NCI-H1436 treated with DMSO at 0.1 percent for 48 hours (cell line): ENCODE measurements at regions not wholly inside any gene's neighbourhood (a gene's known extent, or its start where the extent isn't known, plus 50 kb on each side); places are given as distances from the start of the nearest gene placed in this dataset.

Experiments
- DNase-seq: peaks from one replicate; lab custom pipeline; 2025; lab: John Stamatoyannopoulos, UW

DNA sequence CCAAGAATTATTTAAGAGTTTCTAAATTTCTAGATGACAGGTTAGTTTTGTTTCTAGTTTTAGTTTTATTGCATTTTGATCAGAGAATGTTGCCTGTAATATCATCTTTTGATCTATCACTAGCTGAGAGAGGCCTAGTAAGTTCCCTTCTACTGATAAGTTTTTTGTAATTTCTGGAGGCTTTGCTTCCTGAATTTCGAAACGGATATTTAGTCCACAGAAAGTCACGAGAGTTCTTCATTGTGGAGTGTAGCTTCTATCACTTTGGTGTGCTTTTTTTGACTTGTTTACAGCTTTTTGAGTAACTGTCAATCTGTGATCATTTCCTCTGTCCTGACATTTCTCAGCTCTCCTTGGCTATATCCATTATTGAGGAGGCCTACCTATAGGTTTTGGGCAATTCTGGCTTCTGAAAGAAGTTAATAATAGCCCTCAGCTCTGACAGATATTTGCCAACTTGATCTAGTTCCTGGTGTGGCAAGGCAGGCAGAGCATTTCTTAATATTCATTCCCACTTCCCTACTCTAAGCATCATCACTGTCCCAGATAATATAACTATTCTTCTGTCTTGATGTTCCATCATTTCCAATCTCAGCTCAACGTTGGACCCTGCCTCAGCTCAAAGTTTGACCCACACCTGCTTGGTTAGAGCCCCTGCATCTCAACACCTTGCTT is 171.3 kb downstream of the BLID start:
- DNase-seq, result no peak

DNA sequence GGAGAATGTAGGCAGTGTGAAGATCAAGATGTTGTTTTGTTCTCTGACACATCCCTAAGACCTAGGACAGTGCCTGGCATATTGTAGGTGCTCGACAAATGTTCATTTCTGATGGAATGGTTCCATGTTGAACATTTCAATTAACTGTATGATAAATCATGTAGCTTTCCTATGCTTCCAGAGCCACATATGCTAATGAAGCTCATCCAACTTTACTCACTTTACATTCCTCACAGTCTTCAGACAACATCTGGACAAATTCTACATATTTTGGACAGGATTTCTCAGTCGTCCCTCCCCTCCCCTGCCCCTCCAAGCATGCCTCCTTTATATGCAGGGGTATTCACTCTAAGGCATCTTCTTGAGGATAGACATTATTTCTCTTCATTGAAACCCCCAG is 177.9 kb downstream of the BLID start:
- DNase-seq, result no peak

DNA sequence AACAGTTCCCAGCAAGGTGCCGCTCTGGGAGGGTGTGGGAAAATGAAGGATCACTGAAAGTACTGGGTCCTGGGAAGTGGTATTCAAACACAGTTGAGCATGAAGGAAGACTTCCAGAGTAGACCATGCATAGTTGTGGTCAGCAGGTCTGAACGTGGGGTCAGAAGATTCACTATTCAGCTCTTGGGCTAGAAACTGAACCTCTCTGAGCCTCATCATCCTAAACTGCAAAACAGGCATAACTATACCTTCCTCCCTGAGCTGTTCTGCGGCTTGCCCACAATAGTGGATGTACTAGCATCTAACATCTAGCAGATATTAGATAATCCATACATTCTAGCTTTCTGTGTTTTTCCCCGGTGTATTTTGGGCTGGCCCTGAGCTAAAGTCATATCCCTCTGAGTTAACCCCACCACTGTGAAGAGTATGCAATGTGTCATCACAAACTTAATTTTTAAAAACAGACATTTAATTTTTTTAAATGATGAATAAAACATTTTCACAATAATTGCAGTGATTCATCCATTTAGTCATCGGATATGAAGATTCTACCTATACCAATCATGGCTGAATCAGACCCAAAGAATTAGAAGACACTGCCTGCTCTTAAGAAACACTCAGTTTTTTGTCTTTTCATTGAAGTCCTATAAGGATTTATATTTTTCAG is 179.1 kb downstream of the BLID start:
- no peak for DNase-seq

DNA sequence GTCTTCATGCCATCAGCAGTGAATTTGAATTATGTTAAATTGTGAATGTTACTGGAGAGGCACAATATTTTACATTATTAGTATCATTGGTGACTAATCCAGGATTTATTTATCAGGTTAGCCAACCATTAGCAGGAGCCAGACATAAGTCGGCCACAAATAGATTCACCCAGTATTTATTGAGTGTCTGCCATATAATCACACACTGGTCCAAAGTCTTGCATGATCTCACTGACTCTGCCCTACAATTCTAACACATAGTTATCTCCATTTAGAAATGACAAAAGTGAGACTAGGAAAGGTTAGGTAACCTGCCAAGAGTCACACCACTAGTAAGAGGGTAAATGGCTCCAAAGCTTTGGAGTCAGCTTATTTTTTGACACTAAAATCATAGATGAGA is 179.6 kb downstream of the BLID start:
- DNase-seq, result no peak

DNA sequence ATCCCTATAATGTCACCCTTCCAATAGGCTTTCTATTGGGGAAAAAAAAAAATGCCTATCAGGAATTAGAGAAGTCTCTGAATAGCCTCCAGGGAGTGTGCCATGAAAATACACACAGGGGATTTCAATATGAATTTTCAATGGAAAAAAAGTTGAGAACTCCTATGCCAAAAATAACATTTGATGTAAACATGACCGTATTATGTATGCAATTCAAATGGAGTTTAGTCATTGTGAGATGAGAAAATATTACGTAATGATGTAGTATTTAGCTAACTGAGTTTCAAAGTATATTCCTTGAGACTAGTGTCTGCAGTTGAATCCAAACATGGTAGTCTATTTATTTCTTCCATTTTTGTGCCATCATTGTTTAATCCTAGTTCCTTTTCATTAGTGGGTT is 182.3 kb downstream of the BLID start:
- DNase-seq, result no peak

DNA sequence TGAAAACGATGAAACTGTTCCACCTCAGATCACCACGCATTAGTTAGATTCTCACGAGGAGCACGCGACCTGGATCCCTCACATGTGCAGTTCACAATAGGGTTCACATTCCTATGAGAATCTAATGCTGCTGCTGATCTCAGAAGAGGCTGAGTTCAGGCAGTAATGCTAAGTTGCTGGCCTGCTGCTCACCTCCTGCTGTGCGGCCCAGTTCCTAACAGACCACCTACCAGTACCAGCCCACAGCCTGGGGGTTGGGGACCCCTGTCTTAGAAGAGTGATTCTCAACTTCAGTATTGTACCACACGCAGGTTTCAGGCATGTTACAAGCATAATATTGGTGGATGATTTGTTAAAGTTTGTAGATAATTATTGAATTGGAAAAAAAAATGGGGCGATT is 182.7 kb downstream of the BLID start:
- no peak for DNase-seq

DNA sequence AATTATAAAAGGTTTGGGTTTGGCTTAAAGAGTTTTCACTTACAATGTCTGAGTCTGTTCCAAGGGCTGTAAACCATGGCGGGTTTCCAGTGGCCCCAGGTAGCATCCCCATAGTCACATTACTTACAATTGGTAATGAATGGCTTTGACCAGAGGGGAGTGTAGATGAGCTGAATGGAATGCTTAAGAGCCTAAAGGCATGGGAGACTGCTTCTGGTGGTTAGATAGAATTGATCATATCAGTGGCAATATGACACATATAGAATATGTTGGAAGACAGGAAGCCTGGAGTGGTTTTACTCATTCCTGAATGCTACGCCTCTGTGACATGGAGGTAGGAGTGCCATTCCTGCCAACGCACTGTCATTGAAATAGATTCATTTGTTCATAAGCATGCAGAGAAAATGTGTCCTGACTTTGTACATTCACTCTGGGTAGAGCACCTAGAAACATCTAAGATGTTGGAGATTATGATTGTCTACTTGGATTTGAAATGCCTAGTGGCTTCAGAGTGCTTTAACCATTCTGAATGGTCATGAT is 183.3 kb downstream of the BLID start:
- no peak for DNase-seq

DNA sequence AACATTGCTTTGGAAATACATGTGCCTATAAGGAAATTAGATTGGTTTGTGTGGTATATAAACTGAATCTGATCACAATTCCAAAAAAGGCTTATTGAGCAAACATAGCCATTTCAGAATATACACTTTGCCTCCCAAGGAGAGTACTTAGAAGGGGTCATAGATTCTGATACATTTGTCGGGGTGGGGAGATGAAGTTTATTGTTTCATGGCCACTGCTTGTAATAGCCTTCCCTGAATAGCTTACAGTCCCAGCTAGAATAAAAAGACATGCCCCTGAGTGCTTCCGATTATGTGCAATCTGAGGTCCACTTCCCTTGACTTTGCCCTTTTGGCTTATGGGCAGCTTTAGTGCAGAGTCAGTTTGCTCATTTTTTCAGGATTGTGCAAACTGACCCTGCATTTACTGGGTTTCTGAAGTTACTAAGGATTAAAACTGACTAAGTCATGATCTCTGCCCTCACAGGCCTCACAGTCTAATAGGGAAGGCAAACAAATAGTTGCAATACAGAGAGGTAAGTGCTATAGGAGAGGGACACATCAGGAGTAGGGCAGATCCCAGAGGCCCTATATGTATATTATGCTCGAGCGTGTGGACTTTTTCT is 184.2 kb downstream of the BLID start:
- no peak for DNase-seq

DNA sequence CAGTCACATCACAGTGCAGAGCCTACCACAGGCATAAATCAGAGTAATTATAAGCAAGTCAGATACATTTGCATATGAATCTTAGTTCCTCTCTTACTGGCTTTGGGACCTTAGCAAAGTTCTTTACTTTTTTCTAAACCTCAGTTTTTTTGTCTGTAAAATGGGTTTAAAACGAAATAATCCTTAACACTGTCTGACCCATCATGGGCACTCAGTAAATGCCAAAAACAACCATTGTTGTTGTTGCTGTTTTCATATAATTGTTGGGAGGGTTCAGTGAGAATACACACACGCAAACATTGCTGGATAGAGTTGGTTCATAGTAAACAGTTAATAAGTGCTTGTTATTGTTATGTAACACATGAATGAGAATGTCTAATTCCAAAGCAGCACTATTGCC is 184.9 kb downstream of the BLID start:
- no peak for DNase-seq

DNA sequence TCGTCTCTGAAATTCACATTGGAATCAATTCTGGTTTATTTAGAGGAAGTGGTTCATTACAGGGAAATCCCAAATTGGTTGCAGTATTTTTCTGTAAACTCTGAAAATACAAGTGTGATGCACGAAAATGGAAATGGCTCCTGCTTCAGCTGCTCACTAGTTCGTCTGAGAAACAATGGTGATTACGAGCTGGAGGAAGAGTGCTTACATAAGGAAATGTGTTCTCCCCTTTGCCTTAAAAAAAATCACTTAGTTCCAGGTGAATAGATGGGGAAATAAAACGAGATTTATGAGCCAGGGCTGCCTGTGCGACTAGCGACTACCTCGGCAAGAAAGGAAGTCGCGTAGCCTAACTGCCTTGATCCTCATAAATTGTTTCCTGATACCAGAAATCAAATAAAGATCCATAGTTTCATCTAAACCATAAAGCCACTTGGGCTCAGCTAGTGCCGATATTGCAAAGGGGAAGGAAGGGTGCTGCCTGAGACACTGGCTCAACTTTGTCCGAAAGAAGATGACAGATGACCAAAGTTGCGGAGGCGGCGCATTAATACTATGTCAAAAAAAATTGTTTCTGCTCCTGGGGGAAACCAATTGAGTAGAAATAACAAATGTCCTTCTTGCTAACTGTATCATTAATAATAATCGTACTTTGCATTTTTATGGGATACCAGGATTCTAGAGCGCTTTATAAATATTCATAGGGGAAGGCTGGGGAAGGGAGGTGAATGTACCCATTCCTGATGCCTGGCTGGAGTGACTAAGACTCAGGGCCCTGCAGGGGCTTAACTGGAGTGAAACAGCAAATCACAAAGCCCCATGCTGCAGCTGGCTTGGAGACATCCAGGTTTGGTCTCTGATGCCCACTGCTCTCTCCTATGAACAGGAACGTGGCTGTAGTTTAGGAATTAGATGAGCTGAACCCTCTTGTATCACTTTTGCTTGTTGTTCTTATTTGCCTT is 185.7 kb downstream of the BLID start:
- DNase-seq, result no peak

DNA sequence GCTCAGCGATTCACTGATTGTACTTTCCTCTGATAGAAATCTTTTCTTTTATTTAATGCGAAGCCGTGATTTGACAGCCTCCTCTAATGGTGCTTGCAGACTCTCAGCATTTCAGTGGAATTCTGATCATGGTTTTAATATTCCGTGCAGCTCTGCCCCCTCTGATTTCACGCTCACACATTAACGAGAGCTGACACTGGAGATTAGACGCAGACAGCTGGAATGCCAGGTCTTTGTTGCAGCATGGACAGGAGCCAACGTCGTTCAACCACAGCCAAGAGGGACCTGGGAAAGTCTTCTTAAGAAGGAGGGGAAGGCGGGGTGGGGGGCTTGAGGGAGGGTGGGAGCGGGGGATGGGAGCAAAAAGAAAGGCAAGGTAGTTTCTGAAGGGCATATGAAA is 186.4 kb downstream of the BLID start:
- DNase-seq, result no peak

DNA sequence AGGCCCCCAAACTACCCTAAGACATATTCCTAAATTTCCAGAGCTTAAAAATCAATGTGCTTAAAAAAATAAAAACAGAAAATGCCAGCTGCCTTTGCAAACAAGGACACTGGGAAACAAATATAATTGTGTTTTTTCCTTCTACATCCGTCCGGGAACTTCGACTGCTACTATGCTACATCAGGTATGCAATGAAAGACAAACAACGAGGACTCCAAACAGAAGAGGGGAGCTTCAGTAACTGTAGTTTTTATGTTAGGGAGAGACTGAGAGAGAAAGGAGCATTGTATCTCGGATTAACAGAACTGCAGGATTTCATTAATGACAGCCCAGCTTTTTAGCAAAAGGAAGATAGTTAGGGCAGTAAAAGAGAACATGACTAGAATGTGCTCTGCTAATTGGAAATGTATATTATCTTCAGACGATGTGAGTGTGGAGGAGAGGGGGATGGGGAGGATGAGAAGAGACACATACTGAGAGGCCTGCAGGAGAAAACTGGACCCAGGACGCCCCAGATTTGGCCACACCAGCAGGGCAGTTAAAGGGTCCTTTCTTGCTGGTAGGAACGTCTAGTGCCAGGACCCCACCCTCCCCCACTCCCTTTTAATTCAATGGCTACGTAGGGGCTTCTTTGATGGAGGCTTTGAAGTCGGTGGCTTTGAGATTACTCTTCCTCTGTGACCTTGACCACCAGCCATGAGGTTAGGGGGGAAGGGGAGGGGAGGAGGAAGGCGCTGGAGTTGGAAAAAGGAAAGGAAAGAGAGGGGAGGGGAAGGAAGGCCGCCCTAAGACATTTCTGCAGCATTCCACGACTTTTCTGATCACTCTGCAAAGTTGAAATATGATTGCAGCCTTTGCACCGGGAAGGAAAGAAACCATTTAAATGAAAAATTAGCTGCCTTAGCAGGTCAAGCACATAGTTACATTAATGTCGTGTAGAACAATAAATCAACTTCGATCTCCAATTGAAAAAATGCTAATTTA is 187.1 kb downstream of the BLID start:
- DNase-seq, result no peak

DNA sequence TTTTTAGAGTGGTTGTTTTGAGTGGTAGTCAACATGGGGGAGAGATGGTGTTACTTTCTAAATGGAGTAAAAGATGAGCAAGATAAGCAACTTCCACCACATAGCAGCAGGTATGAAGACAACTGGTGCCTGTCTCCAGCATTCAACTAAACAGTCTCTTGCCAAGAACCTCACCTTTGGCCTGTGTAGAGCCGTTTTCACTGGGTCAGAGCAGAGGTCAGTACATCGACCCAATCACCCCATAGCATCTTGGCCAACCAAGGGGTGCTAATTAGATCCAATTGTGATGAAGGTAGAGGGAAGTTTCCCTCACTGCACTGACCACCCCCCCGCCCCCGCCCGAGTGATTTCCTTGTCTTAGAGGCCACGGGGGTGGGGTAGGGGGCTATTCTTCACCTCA is 188.2 kb downstream of the BLID start:
- DNase-seq, result no peak

DNA sequence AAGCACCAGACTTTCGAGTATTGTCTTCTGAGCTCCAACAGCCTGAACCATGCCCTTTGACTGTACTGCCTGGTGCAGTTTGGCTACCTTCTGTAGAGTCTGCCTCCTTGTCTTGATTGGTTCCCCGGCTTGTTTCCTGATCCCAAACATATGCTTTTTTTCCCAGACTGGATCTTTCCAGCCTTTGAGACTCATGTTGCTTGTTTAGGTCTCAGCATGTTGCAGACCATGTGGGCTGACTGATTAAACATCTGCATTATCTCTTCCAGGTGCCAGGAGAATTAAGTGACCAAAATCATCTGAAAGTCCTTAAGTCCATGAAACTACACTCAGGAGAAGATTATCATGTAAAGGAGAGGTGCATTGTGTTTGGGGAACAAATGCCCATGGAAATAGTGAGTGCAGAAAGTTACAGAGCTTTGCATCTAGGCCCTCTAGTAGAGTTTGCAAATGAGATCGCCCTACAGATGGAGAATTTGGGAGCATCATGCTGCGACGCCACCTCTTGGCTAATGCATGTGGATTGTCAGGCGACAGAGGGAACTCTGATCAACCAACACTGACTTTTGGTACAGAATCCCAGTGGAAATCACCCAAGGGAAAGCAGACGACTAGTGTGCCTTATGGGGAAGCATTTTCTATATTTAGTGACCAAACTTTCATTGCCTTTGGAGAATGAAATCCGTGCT is 188.8 kb downstream of the BLID start:
- no peak for DNase-seq

DNA sequence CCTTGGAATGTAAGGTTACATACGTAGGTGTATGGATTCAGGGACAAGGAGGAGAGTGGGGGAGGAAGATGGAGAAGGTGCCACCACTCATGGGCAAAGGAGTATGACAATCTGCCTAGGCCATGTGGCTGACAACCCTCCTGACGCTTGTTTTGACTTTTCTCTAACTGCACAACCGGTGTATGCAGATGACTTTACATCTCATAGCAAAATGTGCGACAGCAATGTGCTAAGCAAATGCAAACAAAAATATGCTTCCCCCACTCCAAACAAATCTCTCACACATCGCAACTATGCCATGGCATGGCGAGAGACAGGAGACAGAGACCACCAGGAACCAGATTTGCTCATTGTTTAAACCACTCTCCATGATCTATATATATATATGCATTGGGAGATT is 191.8 kb downstream of the BLID start:
- no peak for DNase-seq

DNA sequence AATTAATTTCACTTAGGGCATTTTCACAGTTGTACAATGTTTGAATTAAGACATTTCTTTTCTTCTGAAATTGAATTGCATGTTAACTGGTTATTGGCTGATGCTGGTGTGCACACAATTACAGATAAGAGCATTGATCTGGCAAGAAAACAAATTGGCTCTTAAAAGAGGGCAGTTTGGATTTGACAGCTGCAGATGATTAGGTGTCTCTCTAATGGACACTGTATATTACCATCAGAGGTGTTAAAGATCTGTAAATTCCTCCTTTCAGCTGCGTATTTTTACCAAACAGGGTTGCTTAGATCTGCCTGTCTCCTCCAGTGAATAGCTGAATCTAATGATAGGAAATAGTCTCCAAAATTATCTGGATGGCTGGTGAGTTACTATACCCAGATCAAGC is 198.5 kb downstream of the BLID start:
- no peak for DNase-seq

DNA sequence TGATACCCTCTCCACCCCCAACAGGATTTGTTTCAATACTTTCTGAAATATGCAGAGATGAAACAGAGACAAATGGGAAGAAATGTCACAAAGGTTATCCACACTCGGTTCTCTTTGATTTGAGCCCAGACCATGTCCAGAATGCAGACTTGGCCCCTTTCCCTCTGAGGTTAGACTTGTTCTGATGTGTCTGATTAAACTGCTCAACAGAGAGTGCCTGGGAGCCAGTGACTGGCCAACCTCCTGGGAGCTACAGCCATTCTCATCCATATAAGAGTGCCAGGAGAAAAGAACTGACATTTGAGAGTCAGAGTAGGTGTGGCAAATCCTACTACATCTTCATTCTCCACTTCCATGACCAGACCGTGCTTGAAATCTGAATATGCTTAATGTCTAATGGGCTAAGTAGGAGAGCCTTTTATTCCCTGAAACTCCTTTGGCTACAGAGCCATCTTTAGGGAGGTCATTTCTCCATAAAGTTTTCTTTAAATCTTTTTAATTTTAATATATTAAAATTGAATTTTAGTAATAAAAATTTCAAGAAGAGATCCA is 201.4 kb downstream of the BLID start:
- no peak for DNase-seq

DNA sequence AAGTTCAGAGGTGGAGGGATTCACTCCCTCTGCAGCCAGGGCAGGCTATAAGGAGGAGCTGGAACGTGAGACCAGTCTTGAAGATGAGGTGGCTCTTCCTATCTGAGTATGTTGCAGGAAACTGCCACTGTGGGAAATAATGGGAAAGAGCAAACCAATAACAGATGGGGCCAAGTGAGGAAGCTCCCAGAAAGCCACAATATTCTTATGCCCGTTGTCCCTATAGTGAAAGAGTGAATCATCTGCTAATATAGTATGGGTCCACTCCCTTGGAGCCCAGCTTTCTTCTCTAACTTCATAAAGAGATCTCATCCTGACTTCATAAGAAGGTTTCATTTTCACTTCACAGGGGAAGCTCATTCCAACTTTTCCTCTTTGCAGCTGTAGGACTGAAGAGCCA is 206.4 kb downstream of the BLID start:
- DNase-seq, result no peak

DNA sequence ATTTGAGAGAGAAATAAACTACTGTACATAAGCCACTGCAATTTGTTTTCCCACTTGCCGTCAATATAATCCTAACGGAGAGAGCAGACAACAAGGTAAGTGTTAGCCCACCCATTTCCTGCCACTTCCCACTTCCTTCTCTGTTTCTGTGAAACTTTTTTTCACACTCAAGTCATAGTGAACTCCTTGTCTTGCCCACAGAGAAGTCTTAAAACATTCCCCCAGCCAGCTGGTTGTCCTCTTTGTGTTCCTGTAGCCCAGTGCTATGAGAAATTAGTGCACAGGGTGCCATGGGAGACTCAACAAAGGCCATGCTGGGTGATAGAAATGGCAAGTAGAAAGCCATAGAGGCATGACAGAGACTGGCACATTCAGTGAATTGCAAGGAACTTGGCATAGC is 208.6 kb downstream of the BLID start:
- no peak for DNase-seq

DNA sequence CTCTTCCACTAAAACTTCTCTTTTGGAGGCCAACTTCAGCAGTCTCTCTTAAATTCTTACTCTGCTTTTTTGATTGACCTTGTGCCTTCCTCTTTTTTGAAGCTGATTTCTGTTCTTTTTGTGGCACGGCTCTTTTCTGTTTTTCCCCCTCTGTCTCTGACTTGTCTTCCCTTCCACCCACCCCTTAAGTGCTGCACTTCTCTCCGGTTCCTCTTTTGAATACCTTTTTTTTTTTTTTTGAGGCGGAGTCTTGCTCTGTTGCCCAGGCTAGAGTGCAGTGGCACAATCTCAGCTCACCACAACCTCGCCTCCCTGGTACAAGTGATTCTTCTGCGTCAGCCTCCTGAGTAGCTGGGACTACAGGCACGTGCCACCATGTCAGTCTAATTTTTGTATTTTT is 211.9 kb downstream of the BLID start:
- no peak for DNase-seq
